NT2/D1 (cell line): ENCODE measurements at regions not wholly inside any gene's neighbourhood (a gene's known extent, or its start where the extent isn't known, plus 50 kb on each side); places are given as distances from the start of the nearest gene placed in this dataset.

Source experiments
- SUZ12 ChIP-seq: IDR thresholded peaks from 2 replicates; pipeline ENCODE4 v1.6.1; 2011; ENCODE audit not compliant: insufficient read length, insufficient read depth; ENCODE audit errors: extremely low read depth
- YY1 ChIP-seq: IDR thresholded peaks from 2 replicates; pipeline ENCODE4 v1.6.1; 2011; ENCODE audit not compliant: insufficient read length, insufficient read depth

- TF ChIP-seq YY1: no peak
- TF ChIP-seq SUZ12: no peak
Observed at GRCh38 chr9:115531410-115532125, 413.6 kb upstream of the TNC start.
